Renal pelvis (tissue), 1 donor: ENCODE measurements at regions not wholly inside any gene's neighbourhood (a gene's known extent, or its start where the extent isn't known, plus 50 kb on each side); places are given as distances from the start of the nearest gene placed in this dataset.
"Not testable (repeated sequence)": the region's sequence is repeated elsewhere in the genome, so short reads cannot be mapped to it uniquely, and the experiment has no call there.

Source experiments
- DNase-seq: peaks from one replicate; pipeline ENCODE4 v3.0.0-alpha.2; 2013

DNA sequence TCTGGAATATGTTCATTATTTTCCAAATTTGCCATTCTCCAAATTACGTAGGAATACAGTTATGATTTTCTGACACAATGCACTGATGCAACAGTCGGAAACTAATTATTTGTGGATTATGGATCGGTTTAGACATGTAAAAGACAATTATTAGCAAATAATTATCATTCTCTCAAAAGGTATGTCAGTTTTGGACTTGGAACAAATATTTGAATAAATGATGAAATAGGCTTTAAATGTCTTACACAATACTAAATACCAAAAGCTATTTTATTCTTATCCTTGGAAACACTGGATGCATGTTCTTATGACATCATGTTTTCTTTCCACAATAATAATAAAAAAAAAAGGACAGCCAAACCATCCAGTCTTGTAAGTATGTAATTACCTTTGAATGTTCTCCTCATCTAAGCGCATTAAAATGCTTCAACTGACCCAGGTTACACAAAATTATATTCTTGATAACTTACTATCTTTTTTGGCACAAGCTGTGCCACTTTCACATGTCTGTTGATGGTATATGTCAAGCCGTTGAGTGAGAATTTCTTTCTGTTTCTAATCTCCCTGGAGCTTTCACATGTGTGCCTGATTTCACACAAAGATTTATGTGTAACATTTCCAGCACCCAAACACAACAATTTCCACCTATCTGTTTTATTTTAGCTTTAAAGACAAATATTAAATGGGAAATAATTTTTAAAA lies 238.5 kb upstream of the ZNF385D start:
- DNase-seq, result no peak

DNA sequence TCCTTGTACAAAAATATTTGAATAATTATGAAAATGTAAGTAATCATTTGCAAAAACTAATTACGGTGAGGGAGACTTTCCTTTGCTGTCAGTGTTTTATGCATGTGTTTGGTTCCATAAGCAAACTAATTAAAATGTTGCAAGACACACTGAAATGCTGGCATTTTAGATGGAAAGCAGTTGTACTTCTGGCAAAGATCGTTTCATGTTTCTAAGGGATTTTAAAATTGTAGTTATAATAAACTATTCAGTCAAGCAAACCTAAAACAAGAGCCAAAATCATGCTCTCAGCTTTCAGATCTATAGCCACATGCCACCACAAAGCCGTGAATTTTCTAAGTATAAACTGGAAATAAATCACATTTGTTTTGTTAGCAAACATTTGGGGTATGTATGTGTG lies 240.1 kb upstream of the ZNF385D start:
- no peak for DNase-seq

DNA sequence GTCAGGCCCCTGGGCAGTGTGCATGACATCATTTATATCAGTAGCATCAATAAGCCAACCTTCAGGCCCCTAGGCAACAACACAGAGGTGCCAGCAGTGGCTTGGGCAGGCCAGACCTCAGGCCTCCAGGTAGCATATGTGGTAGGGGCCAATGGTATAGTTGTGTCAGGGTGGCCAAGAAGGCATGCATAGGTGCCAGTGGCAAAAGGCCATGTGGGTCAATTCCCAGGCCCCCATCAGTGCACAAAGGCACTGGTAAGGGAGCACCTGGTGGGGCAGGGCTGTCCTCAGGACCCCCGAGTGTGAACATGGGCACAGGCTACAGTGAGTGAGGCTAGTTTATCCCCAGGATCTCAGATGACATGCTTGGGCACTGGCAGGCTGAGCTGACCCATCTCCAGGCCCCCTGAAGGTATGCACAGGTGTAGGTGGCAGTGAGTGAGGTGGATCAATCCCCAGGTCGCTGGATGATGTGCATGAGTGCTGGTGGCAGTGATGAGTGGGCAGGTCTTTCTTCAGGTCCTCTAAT lies 244.1 kb upstream of the ZNF385D start:
- no peak for DNase-seq

DNA sequence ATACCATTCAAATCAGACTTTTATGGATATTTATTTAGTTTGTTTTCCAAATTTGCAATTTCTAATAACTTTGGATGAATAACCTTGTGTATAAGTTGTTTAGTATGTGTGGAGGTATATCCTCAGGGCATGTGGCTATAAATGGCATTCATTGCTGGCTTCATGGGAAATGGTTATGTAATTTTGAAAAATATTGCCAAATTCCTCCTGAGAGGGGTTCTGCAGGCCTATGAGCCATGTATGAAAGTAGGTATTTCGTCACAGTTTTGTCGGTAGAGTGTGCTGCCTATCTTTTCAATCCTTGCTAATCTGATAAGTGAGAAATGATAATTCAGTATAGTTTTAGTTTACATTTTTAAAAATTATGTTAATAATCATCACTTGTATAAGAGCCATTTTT lies 256.4 kb upstream of the ZNF385D start:
- DNase-seq, result no peak

DNA sequence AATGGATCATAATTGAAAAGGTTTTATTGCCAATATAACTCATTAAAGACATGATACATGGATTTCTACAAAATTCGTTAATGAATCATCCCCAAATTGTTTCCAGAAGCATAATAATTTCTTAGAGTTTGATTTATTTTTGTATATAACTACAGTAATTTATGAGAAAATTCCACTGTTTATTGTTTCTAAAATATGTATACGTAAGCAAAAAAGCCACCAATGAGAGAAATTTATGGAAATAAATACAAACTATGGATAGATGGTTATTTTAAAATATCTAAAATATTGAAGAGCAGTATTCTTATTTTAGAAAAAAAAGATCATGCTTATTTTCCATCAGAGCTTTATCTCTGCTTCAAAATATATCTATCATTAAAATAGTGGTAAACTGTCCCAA lies 260.0 kb upstream of the ZNF385D start:
- DNase-seq, result no peak

DNA sequence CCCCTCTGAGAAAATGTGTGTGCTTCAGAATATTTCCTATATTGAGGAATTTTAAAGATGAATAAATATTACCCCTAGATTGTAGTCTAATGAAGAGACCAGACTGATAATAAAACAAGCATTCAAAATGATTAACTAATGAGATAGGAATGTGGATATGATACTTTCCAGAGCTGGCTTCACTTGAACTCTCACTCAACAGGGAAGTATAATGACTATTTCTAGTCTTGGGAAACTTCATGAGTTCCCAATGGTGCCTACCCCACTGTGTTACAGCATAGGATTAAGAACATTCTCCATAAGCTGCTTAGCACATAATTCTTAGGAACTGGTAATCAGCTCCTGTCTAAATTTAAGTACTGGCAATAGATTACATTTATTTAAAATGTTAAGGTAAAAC lies 261.5 kb upstream of the ZNF385D start:
- DNase-seq, result no peak

DNA sequence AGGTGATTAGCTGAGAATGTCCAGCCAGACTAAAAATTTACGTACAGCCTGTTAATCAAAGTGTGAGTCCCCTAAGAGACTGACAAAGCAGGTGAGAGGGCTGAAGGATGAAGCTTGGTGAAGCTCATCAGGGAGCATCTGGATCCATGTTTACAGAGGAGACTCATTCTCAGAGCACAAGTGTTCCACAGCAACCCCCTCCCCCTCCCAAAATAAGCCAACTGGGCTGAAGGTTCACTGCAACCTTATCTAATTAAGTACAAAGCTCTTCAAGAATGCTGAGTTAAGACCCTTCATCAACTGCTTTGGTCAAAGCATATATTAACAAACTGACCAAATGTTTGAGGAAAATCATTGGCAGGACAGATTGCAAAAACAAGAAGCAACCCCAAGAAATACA lies 262.6 kb upstream of the ZNF385D start:
- DNase-seq, result no peak

DNA sequence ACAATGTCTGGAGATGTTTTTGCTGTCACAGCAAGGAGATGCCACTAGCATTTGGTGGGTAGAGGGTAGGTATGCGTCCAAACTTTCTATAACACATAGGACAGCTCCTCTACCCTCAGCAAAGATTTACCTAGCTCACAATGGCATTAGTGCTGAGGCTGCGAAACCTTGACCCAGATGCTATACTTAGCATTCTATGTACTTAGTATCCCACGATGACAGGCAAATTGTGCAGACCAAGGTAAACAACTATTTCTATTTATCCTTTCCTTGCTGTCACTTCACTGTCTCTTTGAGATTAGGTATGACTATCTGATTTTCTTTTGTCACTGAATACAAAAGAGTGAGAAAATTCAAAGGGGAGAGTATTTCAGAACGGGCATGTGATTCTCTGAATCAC lies 265.2 kb upstream of the ZNF385D start:
- no peak for DNase-seq

DNA sequence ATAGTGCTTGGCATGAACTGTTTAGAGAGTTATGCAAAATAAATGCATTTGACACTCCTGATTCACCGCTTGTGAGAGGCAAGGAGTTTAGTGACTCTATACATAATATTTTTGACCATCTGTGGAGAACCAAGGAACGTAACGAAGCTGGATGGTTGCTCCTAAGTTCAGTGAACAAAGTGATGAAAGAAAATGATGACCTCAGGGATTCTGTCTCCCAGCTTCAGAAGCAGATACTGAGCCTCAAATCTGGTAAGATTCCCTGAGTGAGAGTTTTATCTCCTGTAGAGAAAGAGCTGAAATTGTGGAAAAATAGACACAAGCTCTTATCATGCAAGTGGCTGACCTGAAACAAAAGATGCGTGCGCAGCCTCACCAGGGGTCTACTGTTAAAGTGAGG lies 273.6 kb upstream of the ZNF385D start:
- DNase-seq, result not testable (repeated sequence)

DNA sequence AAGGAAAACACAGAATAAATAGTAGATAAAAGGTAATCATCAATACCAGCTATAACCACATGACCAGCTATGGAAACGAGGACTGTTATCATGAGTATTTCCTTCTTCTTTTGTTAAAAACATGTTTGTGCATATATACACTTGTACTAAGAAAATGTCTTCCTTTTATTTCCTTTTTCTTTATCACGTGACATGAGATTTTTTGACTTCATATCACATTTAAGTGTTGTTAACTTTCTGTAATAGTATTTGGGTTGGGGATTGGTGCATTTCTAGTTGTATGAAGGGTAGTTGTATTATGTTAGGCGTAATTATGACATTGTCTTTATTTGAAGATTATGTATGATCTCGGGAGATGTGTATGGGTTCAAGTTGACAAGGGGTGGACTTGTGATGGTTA lies 278.5 kb upstream of the ZNF385D start:
- DNase-seq, result no peak

DNA sequence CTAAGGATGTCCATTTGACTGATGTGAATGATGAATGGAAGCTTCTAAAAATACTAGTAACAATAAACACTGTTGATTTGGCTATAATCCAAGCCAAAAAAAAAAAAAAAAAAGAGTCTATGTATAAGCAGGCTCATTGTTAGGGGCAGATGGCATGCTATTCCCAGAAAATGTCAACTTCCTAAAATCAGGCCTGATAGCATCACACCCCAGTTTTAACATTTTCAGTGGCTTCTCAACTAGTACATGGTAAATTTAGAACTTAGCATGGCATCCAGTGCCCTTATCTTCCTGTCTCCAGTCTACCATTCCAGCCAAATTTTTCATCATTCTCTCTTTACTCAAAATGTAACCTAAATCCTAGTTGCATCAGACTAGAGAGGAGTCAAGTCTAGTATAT lies 288.2 kb upstream of the ZNF385D start:
- DNase-seq, result no peak

DNA sequence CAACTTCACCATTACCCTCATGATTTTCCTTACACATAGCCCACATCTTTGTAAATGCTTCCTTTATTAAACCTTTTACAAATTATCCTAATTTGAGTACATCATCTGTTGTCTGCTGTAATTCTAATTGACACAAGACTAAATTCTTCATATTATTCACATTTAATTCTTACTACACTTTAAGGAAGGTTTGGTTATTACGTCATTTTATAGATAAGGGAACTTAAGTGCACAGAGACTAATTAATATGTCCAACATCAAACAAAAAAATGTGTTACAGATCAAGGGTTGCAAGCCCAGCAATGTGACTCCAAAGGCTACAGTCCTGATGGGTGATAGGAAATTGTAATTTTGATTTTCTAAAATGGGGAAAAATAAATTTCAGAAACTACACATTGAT lies 289.1 kb upstream of the ZNF385D start:
- no peak for DNase-seq

DNA sequence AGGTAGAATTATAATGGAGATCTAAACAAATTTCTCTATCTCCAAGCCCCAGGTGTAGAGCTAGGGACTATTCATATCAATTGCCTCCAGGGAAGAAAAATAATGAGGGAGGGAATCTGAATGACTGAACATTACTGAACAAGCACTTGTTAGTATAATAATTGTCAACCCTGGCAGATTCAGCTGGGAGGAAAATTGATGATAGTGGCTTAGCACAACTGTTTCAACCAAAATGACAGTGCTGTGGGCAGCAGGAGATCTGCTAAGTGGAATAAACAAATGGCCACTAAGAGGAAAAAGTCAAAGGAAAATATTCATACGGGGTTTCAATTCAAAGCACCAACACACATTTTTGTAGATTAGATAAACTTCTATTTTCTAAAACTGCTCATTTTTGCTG lies 294.9 kb upstream of the ZNF385D start:
- no peak for DNase-seq

DNA sequence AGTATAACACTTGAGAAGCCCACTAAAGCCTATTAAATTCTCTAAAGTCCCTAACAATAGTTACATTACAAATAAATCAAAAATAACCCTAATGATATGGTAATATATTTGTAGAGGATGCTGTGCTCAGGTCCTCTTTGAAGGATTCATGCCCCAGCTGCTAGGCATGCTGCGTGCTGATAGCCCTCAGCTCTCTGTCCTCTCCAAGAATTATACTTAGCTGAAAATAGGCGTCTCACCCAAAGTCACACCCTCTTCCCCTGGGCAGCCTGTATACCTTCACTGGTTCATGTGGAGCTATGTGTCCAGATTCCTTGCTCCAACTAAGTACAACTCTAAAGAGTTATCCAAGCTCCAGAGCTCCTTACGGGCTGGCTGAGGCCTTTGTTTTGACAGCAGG lies 312.5 kb upstream of the ZNF385D start:
- DNase-seq, result no peak

DNA sequence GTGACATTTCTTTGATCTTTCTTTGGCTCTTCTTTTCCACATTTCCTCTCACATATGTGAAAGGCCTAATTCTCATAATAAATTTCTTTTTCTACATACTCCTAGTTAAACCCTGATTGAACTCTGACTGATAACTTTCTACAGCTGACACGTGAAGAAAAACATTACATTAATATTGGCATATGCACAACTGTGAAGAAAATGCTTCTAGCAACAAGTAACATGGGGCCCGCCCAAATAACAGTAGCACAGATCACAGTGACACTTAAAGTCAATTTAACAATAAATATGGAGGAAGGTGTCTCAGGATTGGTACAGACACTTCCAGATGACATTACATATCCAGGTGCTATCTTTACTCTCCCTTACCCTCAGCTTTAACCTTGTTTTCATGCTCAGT lies 317.6 kb upstream of the ZNF385D start:
- DNase-seq, result no peak

DNA sequence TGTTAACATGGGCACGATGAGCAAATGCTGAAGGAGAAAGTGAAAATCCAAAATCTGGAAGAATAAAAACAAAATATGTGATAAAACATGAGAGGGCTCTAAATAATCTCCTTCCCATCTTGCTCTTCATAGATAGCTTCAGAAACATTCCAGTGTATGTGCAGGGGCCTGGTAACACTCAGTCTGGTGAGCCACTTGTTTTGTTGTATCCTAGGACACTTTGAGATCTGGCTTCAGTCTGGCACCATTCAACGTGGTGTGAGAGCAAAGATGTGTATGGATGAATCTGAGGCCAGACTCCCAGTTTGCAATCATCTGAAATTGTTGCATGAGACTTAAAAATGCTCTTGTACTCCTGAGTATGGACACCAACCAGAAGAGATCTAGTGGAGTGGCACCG lies 337.2 kb upstream of the ZNF385D start:
- DNase-seq, result no peak

DNA sequence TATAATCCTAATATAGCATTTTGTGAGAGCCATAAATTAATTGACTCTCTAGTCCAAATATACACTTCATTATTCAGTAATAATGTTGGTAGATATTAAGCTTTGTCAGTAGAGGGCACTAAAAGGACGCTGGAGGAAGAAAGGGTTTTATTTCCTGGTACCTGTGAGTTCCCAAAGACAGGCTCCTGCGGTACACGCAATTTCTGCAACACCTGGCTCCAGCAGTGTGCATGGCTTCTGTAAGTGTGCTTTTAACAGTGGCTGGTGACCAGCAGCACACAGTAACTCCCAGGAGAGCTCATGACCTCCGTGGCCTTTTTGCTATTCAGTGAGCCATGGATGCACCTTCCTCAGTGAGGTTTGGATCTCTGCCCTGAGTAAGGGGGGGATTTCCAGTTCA lies 338.3 kb upstream of the ZNF385D start:
- peak; percentile 12 for DNase-seq

DNA sequence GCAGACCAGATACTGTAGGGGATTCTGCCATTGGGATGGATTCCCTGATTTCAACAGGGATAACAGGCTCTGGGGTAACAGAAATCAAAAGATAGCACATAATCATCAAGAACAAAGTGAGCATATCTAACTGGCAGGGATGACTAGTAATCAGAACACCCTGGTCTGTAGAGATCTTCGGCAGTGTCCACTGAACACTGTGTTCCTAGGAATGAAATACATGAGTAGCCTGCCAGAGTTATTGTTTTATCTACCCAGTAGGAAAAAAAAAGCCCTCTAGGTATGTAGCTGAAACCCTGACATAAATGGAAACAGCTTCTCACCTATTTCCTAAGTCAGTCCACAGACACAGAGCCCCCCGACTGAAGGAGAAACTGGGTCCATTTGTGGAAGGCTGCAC lies 340.3 kb upstream of the ZNF385D start:
- DNase-seq, result no peak

DNA sequence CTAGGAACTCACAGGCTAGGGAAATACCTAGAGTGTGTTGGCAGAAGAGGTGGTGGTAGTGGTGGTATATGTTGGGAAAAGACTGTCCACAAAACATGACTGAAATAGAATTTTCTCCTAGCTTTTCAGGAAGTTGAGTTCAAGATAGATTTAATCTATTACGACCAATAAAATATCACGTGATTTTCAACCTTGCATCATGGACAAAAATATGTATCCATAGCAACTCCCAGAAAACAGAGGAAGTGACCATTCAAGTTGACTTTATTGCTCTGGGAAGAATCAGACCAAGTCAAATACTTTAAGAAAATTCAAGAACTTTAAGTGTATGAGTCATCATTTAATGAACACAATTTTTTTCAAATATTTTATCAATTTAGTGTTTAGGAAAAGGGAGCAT lies 347.0 kb upstream of the ZNF385D start:
- DNase-seq, result no peak

DNA sequence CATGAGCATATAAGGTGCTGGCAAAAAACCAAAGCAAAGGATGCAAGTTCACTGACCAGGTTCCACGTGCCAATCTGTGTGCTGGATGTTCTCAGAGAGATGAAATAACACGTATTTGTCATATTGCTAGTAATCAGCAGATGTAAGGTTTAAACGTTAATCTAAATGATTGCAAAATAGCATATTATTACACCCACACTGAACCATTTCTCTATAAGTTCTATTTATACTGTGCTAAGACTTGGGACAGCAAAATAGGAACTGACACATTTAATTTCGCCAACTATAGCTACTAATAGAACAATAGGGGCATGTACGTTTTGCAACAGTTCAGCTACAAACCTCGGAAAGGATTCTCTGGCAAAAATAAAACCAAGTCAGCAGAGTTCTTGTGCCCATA lies 350.3 kb upstream of the ZNF385D start:
- DNase-seq, result no peak

DNA sequence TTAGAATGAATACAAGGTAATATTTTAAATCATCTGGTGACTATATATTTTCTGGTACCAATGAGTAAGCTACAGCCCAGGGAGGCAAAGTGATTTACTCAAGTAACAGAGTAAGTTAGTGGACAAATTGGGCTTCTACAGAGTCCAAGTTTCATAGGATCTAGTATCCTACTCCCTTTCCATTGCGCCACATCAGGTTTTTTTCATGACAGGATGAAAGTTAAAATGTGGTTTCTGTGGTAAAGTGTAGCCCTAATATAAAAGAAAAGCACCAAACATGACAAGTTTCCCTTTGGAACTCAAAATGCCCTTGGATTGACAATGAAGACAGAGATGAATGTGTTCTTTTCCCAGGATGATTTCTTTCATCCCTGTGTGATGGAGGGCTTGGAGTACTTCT lies 350.8 kb upstream of the ZNF385D start:
- DNase-seq, result no peak

DNA sequence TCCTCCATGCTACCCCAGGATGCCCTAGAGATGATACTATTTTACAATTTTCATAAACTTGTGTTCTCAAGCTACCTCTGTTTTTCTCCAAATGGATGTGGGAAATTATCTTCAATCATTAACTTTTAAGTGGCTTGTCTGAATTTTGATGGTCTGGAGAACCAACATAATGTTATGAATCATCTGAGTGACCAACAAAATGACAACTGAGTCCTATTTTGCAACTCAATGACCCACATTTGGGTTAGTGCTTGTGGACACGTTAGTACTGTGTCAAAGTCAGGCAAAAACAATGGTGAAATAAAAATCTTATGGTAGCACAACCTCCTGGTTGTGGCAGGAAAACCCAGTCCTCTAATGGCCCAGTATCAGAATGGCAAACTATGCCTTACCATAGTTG lies 352.4 kb upstream of the ZNF385D start:
- no peak for DNase-seq

DNA sequence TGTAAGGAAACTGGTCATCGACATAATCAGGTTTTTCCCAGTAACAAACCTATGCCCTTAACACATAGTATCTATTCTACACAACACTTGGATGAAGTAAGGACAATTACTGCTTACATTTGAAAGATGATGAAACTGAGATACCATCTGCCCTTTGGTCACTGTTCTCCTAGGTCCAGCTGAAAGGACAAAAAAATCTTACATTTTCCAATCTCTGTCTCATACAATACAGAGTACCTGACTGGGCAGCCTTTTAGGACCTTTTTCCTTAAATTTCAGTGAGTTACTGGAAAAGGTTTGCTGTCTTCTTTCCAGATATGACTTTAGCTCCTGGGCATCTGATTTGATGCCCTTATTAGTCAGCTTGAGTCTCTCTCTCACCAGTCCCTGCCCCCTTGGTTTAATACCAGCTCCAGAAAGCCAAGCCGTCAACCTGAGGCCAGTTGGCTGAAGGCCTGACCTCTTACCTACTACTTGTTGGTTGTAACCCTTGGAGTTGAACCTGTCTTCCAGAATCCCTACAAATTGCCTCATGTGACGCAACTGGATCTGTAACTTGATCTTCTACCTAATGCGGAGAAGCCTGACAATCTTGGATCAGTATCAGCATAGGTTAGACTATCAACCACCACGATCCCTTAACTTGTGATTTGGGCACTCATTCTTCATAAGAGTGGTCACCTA lies 355.3 kb upstream of the ZNF385D start:
- DNase-seq, result no peak

DNA sequence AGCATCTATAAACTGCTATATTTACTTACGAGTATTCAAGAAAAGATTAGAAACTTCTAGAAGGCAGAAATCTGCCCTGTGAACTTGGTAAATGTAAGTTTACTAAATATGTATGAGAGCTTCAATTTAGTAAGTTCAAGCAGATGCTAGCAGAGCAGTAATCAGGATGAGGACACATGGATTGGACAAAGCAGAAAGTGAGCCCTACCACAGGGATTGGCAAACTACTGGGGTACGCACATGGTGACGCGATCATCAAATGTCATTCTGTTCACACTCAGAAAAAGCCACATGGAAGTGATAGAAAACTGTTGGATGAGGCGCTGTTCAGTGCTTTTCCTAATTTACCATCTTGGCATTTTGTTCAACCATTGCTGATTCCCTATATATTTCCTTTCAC lies 360.2 kb upstream of the ZNF385D start:
- DNase-seq, result no peak
